Breast epithelium (tissue), 4 donors: ENCODE measurements at regions not wholly inside any gene's neighbourhood (a gene's known extent, or its start where the extent isn't known, plus 50 kb on each side); places are given as distances from the start of the nearest gene placed in this dataset.

ENCODE experiments used
- DNase-seq, 2 donors: peaks; one replicate each; pipeline ENCODE4 v3.0.0-alpha.2; 2019; ENCODE audit warnings: low spot score in 2 of 2
- H3K27ac ChIP-seq, 2 donors: fragments of 200-600 bp; sonication (generic) in 1 of 2; one replicate each; pipeline ENCODE4 v1.5.1; 2016 to 2019; ENCODE audit warnings: mild to moderate bottlenecking in 1 of 2
- H3K27me3 ChIP-seq, 2 donors: fragments of 200-600 bp; sonication (generic) in 1 of 2; one replicate each; pipeline versions ENCODE4 v1.5.1 to v1.6.0; 2017 to 2019; ENCODE audit warnings: control low read depth in 1 of 2, mild to moderate bottlenecking in 1 of 2
- H3K36me3 ChIP-seq: fragments of 200-600 bp; one replicate; pipeline ENCODE4 v1.5.1; 2019
- H3K4me1 ChIP-seq, 2 donors: fragments of 200-600 bp; sonication (generic); one replicate each; pipeline ENCODE4 v1.5.1; 2016 to 2019; ENCODE audit warnings: control low read depth in 1 of 2
- H3K4me3 ChIP-seq, 3 donors: fragments of 200-600 bp; sonication (generic); 1 replicate in 2 of 3; 2 replicates in 1 of 3; pipeline ENCODE4 v1.5.1; 2016 to 2019; ENCODE audit warnings: mild to moderate bottlenecking in 3 of 3, moderate library complexity in 2 of 3
- H3K9me3 ChIP-seq, 2 donors: fragments of 200-600 bp; sonication (generic) in 1 of 2; one replicate each; pipeline ENCODE4 v1.5.1; 2016 to 2019; ENCODE audit warnings: control low read depth in 1 of 2
- POLR2A ChIP-seq: fragments of 450-650 bp; IDR thresholded peaks from one replicate; pipeline ENCODE4 v1.6.1; 2016; ENCODE audit warnings: antibody characterized with exemption, mild to moderate bottlenecking, moderate library complexity
- POLR2AphosphoS5 ChIP-seq, 3 donors: sonication (generic); formaldehyde crosslinking; IDR thresholded peaks; one replicate each; pipeline ENCODE4 v1.6.1; 2017; ENCODE audit warnings: antibody characterized with exemption in 3 of 3
- intact Hi-C: fragments of 100-400 bp; cut with DNase I; formaldehyde crosslinking; loops from one replicate; pipeline ENCODE4 v1.15.1; 2023; ENCODE audit warnings: low total_unique reads
- TF ChIP-seq, protein P1 (sequence below), 3 donors: fragments of 450-650 bp; IDR thresholded peaks; one replicate each; pipeline ENCODE4 v1.5.1; 2016 to 2017; ENCODE audit warnings: antibody characterized with exemption in 3 of 3, mild to moderate bottlenecking in 3 of 3, moderate library complexity in 3 of 3

DNA sequence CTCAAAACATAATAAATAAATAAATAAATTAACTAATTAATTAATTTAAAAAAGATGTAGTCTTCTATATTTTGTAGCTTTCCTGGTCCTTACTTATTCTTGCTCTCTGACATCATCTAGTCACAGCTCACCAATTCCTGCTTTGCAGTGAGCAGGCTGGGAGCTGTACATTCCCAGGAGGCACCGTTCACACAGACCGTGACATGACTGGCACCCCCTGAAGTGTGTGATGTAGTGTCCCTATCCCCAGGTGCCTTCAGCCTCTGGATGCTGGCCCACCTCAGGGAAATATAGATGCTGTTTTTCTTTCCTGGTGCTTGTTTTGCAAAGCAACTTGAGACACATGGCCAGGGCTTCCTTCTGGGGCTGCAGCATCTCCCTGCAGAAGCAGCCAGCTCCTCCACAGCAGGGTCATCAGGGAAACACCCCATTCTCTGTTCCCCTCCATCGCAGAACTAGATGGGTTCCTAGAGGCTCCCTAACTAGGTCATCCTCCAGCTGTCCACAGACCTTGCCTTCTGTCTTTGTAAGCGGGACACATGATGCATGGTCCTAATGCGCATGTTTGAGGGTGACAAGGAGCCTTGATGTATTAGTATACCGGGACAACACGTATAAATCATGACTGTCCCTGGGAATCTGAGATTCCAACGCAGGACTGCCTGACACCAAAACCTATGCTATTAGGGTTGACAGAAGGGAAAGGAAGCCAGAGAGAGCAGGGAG, 76.4 kb downstream of the RHOB start:
- no peak overlapping the region for H3K27ac ChIP-seq
- H3K4me3 ChIP-seq = no peak overlapping the region
- no peak for DNase-seq
- H3K9me3 ChIP-seq = no peaks in the 10 kb centered on the region
- H3K4me1 ChIP-seq = peaks cover 7% of the 10 kb centered on the region in 2 donors
- H3K27me3 ChIP-seq = no peaks in the 10 kb centered on the region
- TF ChIP-seq POLR2AphosphoS5 (IDR thresholded peaks at IDR 0.05) (no peak), POLR2A (no peak)
- TF ChIP-seq, protein P1, sequence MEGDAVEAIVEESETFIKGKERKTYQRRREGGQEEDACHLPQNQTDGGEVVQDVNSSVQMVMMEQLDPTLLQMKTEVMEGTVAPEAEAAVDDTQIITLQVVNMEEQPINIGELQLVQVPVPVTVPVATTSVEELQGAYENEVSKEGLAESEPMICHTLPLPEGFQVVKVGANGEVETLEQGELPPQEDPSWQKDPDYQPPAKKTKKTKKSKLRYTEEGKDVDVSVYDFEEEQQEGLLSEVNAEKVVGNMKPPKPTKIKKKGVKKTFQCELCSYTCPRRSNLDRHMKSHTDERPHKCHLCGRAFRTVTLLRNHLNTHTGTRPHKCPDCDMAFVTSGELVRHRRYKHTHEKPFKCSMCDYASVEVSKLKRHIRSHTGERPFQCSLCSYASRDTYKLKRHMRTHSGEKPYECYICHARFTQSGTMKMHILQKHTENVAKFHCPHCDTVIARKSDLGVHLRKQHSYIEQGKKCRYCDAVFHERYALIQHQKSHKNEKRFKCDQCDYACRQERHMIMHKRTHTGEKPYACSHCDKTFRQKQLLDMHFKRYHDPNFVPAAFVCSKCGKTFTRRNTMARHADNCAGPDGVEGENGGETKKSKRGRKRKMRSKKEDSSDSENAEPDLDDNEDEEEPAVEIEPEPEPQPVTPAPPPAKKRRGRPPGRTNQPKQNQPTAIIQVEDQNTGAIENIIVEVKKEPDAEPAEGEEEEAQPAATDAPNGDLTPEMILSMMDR (IDR thresholded peaks at IDR 0.05) = no peak
- H3K36me3 ChIP-seq = no peaks in the 10 kb centered on the region
- intact Hi-C loops = no loop called here

DNA sequence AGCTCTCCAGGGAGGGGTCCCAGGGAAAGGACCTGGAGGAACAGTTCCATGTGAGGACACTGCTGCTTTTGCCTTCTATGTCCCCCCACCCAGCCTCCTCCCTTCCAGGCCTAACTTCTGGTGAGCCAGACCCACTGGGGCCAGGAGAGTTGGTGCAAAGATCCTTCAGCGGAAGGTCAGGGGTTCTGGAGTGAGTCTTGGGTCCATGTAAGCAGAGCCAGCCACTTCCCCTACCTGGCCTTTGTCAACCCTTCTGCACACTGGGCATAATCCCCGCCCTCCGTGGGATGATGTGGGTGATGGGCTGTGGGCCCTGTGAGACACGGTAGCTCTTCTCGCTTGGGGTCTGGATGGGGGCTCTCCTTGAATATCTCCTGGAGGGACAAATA, 76.9 kb downstream of the RHOB start:
- Histone ChIP-seq H3K27me3 (no peaks in the 10 kb centered on the region), H3K9me3 (no peaks in the 10 kb centered on the region), H3K27ac (no peak overlapping the region), H3K36me3 (no peaks in the 10 kb centered on the region), H3K4me3 (no peak overlapping the region), H3K4me1 (peaks cover 7% of the 10 kb centered on the region in 2 donors)
- TF ChIP-seq POLR2AphosphoS5 (IDR thresholded peaks at IDR 0.05) = no peak
- no peak for TF ChIP-seq POLR2A
- TF ChIP-seq, protein P1 (IDR thresholded peaks at IDR 0.05) = no peak
- DNase-seq = no peak
- intact Hi-C loops = no loop called here

DNA sequence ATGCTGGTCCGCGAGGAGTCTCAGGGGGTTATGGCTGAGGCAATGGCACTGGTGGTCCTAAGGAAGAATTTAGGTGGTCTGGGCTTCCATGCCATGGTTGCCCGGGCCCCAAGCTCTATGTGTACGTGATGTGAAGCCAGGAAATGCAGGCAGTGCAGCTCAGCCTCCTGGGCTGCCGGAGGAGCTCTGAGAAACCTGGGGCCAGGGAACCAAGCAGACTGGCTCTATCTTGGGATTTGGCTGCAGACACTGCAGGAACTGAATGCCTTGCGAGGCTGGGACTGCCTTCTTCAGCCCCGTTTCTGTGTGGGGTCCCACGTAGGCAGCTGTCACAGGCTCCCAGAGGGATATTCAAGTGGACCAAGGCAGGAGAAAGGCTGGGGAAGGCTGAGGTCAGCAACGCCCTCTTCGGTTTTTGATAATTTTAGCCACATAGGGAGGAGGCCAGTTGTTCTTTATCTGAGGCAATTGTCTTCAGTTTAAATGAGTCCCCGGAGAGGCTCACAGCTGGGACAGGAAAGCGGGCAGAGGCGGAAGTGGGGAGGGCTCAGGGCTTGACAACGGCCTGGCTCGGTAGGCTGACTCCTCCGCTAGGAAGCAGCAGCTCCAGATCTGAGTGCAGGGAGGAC, 77.7 kb downstream of the RHOB start:
- peaks cover 7% of the 10 kb centered on the region in 2 donors for H3K4me1 ChIP-seq

DNA sequence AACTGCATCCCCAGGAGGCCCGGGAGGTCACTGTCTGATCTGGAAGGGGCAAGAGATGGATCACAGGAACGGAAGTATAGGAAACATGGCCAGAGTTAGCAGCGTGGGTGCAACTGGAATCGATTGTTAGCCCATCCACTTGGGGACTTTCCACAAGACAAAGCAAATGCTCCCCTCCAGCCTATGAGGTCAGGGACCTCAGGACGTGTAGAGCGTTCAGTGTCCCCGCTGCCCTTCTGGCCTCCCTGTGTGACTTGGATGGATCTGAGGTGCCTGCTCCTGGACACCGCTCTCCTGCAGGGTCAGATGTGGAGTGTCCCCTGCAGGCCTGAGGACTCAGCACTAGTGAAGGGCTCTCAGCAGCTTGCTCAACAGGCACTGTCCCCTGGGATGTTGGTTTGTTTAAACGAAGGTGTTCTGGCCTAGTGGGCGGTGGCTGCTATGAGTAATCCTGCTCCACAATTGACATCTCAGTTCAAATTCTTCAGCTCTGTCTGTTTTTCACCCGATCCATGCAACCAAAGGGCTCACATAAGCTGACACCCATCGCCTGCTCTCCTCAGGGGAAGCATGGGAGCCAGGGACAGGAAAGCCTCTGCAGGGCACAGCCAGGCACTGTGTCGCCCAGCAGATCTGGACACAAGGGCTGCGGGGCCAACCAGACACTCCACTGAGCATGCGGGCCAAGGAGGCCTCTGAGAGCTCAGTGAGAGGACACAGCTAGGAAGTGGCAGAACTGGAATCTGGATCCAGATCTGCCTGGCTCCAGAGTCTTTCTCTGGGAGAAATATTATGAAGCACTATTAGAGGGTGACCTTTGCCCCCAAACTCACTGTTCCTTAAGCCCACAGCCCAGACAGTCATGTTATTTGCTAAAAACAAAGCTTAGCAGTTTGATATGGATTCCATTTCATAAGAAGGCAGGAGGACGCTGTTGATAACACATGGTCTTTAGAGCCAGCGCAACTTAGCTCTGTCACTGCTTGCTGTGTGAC, 78.5 kb downstream of the RHOB start:
- H3K9me3 ChIP-seq = no peaks in the 10 kb centered on the region
- H3K36me3 ChIP-seq = no peaks in the 10 kb centered on the region
- intact Hi-C loops = no loop called here
- peak overlapping the region in 1 of 3 donors; percentile 11 for H3K4me3 ChIP-seq
- H3K4me1 ChIP-seq = peaks cover 7% of the 10 kb centered on the region in 2 donors
- no peak for TF ChIP-seq POLR2A
- peak in 2 of 3 donors; percentile 18 to 27 for TF ChIP-seq POLR2AphosphoS5 (IDR thresholded peaks at IDR 0.05)
- H3K27ac ChIP-seq = peak overlapping the region; percentile 46 to 67
- H3K27me3 ChIP-seq = no peaks in the 10 kb centered on the region
- DNase-seq = no peak

More for the DNA sequence above, 77.7 kb downstream of the RHOB start:
- H3K36me3 ChIP-seq = no peaks in the 10 kb centered on the region
- no peak overlapping the region for H3K4me3 ChIP-seq
- no peaks in the 10 kb centered on the region for H3K9me3 ChIP-seq
- H3K27ac ChIP-seq = peak overlapping the region; percentile 46 to 67
- no peak for TF ChIP-seq POLR2AphosphoS5 (IDR thresholded peaks at IDR 0.05)
- no peak for TF ChIP-seq POLR2A
- no peak for DNase-seq
- no peaks in the 10 kb centered on the region for H3K27me3 ChIP-seq
- intact Hi-C loops = no loop called here

DNA sequence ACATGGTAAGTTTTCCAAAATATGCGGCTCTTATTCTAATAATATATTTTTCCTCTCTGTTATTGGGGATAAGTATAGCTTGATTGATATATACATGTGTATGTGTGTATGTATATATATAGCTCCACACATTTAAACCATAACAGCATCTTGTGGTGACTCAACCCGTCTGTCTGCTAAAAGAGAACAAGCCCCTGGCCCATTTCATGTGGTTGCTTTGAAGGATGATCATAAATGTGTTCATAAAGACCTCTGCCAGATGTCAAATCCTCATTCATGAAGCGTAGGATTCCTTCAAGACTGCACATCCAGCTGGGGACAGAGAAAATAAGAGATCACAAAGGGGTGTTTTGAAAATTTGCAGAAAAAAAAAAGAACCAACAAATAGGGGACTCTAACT, 79.3 kb downstream of the RHOB start:
- H3K4me3 ChIP-seq = no peak overlapping the region
- H3K4me1 ChIP-seq = peaks cover 7% of the 10 kb centered on the region in 2 donors
- no peaks in the 10 kb centered on the region for H3K9me3 ChIP-seq
- H3K27me3 ChIP-seq = no peaks in the 10 kb centered on the region
- DNase-seq = no peak
- peak overlapping the region in 1 of 2 donors; percentile 67 for H3K27ac ChIP-seq
- intact Hi-C loops = no loop called here
- TF ChIP-seq, protein P1 (IDR thresholded peaks at IDR 0.05) = no peak
- TF ChIP-seq POLR2AphosphoS5 (IDR thresholded peaks at IDR 0.05) (no peak), POLR2A (no peak)
- no peaks in the 10 kb centered on the region for H3K36me3 ChIP-seq
